Endothelial cell of umbilical vein (primary cell): ENCODE measurements at regions not wholly inside any gene's neighbourhood (a gene's known extent, or its start where the extent isn't known, plus 50 kb on each side); places are given as distances from the start of the nearest gene placed in this dataset.

ENCODE experiments used
- BruUV-seq: library from RNA; stranded (reverse); fragments of 400-500 nt; replicated peaks from 2 replicates; lab custom pipeline; 2021; lab: Mats Ljungman, UMichigan
- CTCF ChIA-PET: fragments of 300-600, 350-600 bp; sonication (Branson Sonifier 250); formaldehyde crosslinking; loops from one replicate; lab custom pipeline; 2021; ENCODE audit warnings: antibody characterized with exemption, inconsistent platforms; lab: Charles Lee
- POLR2A ChIA-PET: fragments of 300-600, 350-600 bp; sonication (Branson Sonifier 250); formaldehyde crosslinking; loops from one replicate; lab custom pipeline; 2021; ENCODE audit warnings: antibody characterized with exemption, inconsistent platforms; lab: Charles Lee
- DNase-seq: peaks from one replicate; pipeline ENCODE4 v3.0.0-alpha.2; 2011; ENCODE audit warnings: low read depth, low spot score
- FAIRE-seq: peaks from 2 replicates; lab custom pipeline; 2011; peaks lifted over from hg19 to GRCh38; lab: Jason Lieb, UNC
- H2AFZ ChIP-seq: 2 replicates; pipeline ENCODE4 v1.6.0; 2012; ENCODE audit warnings: low read depth, low read length, control low read depth, inconsistent platforms
- H3K27ac ChIP-seq: 2 replicates; pipeline ENCODE4 v1.5.1; 2011; ENCODE audit warnings: low read depth, mild to moderate bottlenecking, control low read depth, low read length, moderate library complexity; ENCODE audit not compliant: insufficient read depth
- H3K27me3 ChIP-seq, 2 experiments: 2 replicates each; pipeline versions ENCODE4 v1.6.0 to v1.6.1; 2011; ENCODE audit warnings: low read length in 2 of 2, mixed read lengths in 1 of 2; ENCODE audit not compliant: control insufficient read depth in 2 of 2, insufficient read depth in 2 of 2
- H3K36me3 ChIP-seq, 2 experiments: 2 replicates in 1 of 2; 3 replicates in 1 of 2; pipeline ENCODE4 v1.5.1; 2011; ENCODE audit warnings: low read length in 2 of 2, mild to moderate bottlenecking in 1 of 2, moderate library complexity in 1 of 2; ENCODE audit not compliant: control insufficient read depth in 2 of 2, insufficient read depth in 2 of 2; ENCODE audit errors: extremely low read depth in 1 of 2
- H3K4me1 ChIP-seq: 3 replicates; pipeline ENCODE4 v1.5.1; 2011; ENCODE audit warnings: mild to moderate bottlenecking, low read length; ENCODE audit not compliant: control insufficient read depth, insufficient read depth; ENCODE audit errors: extremely low read depth
- H3K4me2 ChIP-seq: 2 replicates; pipeline ENCODE4 v1.6.1; 2011; ENCODE audit warnings: low read length, control low read depth, mixed read lengths; ENCODE audit not compliant: insufficient read depth
- H3K4me3 ChIP-seq, 3 experiments: fragments of 200-600 bp in 1 of 3; sonication (generic), shearing (Covaris generic) in 1 of 3; replicated peaks in 1 of 3; 2 replicates each; pipeline ENCODE4 v1.5.1; 2011 to 2016; ENCODE audit warnings: control low read depth in 3 of 3, low read length in 3 of 3, mild to moderate bottlenecking in 2 of 3, inconsistent platforms in 1 of 3, low read depth in 1 of 3, moderate library complexity in 1 of 3; ENCODE audit not compliant: insufficient read depth in 1 of 3
- H3K79me2 ChIP-seq: 2 replicates; pipeline ENCODE4 v1.6.0; 2012; ENCODE audit warnings: low read length, inconsistent platforms; ENCODE audit not compliant: control insufficient read depth, insufficient read depth
- H3K9ac ChIP-seq: replicated peaks from 2 replicates; pipeline ENCODE3; 2011; ENCODE audit warnings: low read length, control low read depth; ENCODE audit not compliant: insufficient read depth; ENCODE audit errors: extremely low read depth
- H3K9me1 ChIP-seq: replicated peaks from 3 replicates; pipeline ENCODE4 v1.6.0; 2011; ENCODE audit warnings: mild to moderate bottlenecking, low read length; ENCODE audit not compliant: control insufficient read depth, insufficient read depth; ENCODE audit errors: extremely low read depth
- H3K9me3 ChIP-seq: replicated peaks from 2 replicates; pipeline ENCODE4 v1.5.1; 2012; ENCODE audit warnings: low read length, inconsistent platforms; ENCODE audit not compliant: control insufficient read depth, insufficient read depth
- H4K20me1 ChIP-seq: replicated peaks from 2 replicates; pipeline ENCODE3; 2011; ENCODE audit warnings: mild to moderate bottlenecking, low read length; ENCODE audit not compliant: control insufficient read depth, insufficient read depth; ENCODE audit errors: extremely low read depth
- CTCF ChIP-seq, 2 donors: IDR thresholded peaks; 1 replicate in 1 of 2; 2 replicates in 1 of 2; pipeline ENCODE4 v1.5.1; 2011; ENCODE audit warnings: low read length in 2 of 2, mild to moderate bottlenecking in 2 of 2, moderate library complexity in 2 of 2, control low read depth in 1 of 2, inconsistent platforms in 1 of 2, low read depth in 1 of 2; ENCODE audit not compliant: insufficient read depth in 1 of 2; ENCODE audit errors: extremely low read depth in 1 of 2
- GATA2 ChIP-seq: IDR thresholded peaks from 2 replicates; pipeline ENCODE4 v1.7.0; 2011; ENCODE audit warnings: low read depth, mild to moderate bottlenecking, moderate library complexity, mixed read lengths, low read length; ENCODE audit not compliant: insufficient read length, insufficient read depth
- JUN ChIP-seq: IDR thresholded peaks from 2 replicates; pipeline ENCODE4 v1.6.1; 2011; ENCODE audit warnings: borderline replicate concordance, low read depth; ENCODE audit not compliant: insufficient read length, insufficient read depth
- MYC ChIP-seq: IDR thresholded peaks from one replicate; pipeline ENCODE4 v1.6.1; 2011; ENCODE audit warnings: mild to moderate bottlenecking, low read depth, low read length
- POLR2A ChIP-seq: IDR thresholded peaks from 2 replicates; pipeline ENCODE4 v1.6.1; 2012; ENCODE audit warnings: low read depth, mild to moderate bottlenecking, control low read depth, low read length
- POLR2AphosphoS5 ChIP-seq: IDR thresholded peaks from 2 replicates; pipeline ENCODE4 v1.6.1; 2012; ENCODE audit warnings: low read depth, mild to moderate bottlenecking, control low read depth, low read length, moderate library complexity; ENCODE audit not compliant: insufficient read depth
- dilution Hi-C: fragments of 300-500 bp; cut with MboI; formaldehyde crosslinking; loops from one replicate; pipeline ENCODE4 v1.15.0; 2019; ENCODE audit warnings: low sequenced_read_pairs; ENCODE audit not compliant: extremely low pct_ligation_motif_present
- intact Hi-C: fragments of 100-400 bp; cut with micrococcal nuclease; formaldehyde crosslinking; loops from one replicate; pipeline ENCODE4 v1.10.0; 2022

- BruUV-seq, result no TSS peak
- CTCF ChIA-PET, result no interaction called here
- POLR2A ChIA-PET, result no interaction called here
- TF ChIP-seq POLR2AphosphoS5 (no peak), JUN (no peak)
- Histone ChIP-seq H3K9ac (no peak overlapping the region), H3K4me2 (no peak overlapping the region), H3K36me3 (no peaks in the 10 kb centered on the region), H3K9me3 (no peaks in the 10 kb centered on the region), H3K4me1 (no peaks in the 10 kb centered on the region), H3K27me3 (no peaks in the 10 kb centered on the region), H3K4me3 (no peak overlapping the region), H3K27ac (no peak overlapping the region), H3K9me1 (no peaks in the 10 kb centered on the region), H2AFZ (no peak overlapping the region), H3K79me2 (no peaks in the 10 kb centered on the region), H4K20me1 (no peaks in the 10 kb centered on the region)
- intact Hi-C loops, result no loop called here
- no peak for FAIRE-seq
- dilution Hi-C loops, result no loop called here
- DNase-seq, result no peak
Measured at GRCh38 chr2:236814593-236814992, 245.0 kb downstream of the ACKR3 start.

GRCh38 chr2:236815746-236816145 lies 246.1 kb downstream of the ACKR3 start:
- DNase-seq (no peak), FAIRE-seq (no peak)
- Histone ChIP-seq H3K27ac (no peak overlapping the region), H3K4me2 (no peak overlapping the region), H3K4me3 (no peak overlapping the region), H4K20me1 (no peaks in the 10 kb centered on the region), H3K9me1 (no peaks in the 10 kb centered on the region), H3K9me3 (no peaks in the 10 kb centered on the region), H3K36me3 (no peaks in the 10 kb centered on the region), H3K9ac (no peak overlapping the region), H3K27me3 (no peaks in the 10 kb centered on the region), H3K79me2 (no peaks in the 10 kb centered on the region), H3K4me1 (no peaks in the 10 kb centered on the region), H2AFZ (no peak overlapping the region)
- POLR2A ChIA-PET, result no interaction called here
- no TSS peak for BruUV-seq
- TF ChIP-seq JUN, result no peak
- no peak for TF ChIP-seq CTCF (IDR thresholded peaks at IDR 0.05; ENCODE audit: extremely low read depth in 1 of 2, insufficient read depth in 1 of 2, low read depth in 1 of 2, low read length in 2 of 2)
- no peak for TF ChIP-seq POLR2A
- no peak for TF ChIP-seq GATA2
- no peak for TF ChIP-seq MYC
- intact Hi-C loops (no loop called here), dilution Hi-C loops (no loop called here)
- CTCF ChIA-PET, result no interaction called here
